ENCODE measurements at regions not wholly inside any gene's neighbourhood (a gene's known extent, or its start where the extent isn't known, plus 50 kb on each side); places are given as distances from the start of the nearest gene placed in this dataset.

DNA sequence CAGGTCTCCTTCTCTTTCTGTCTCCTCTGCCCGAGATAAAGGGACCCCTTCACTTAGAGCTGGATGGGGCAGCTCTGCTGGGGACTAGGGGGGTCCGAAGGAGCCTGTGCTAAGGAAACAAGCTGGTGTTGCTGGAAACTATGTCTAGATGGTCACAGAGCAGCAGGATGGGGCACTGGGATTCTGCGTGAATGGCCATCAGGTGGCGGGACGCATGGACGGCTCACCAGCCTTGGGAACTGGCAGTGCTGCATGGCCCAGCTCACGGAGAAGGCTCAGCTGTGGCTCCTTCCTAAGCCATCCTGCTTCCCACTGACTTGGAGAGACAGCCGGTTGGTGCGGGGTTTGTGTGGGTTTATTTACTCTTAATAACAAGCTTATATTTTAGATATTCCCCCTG lies 411.8 kb downstream of the ZNF536 start:
- H3K9me3 Mint-ChIP-seq: no peaks in the 10 kb centered on the region
- CTCF ChIA-PET: interaction anchor here (1.2 to 1.7 kb wide), 4 partner anchors 9 to 1448 kb away, joined by 3 to 5 read pairs (median 4); no protein-coding TSS in a partner anchor
- no peaks in the 10 kb centered on the region for H3K36me3 Mint-ChIP-seq

DNA sequence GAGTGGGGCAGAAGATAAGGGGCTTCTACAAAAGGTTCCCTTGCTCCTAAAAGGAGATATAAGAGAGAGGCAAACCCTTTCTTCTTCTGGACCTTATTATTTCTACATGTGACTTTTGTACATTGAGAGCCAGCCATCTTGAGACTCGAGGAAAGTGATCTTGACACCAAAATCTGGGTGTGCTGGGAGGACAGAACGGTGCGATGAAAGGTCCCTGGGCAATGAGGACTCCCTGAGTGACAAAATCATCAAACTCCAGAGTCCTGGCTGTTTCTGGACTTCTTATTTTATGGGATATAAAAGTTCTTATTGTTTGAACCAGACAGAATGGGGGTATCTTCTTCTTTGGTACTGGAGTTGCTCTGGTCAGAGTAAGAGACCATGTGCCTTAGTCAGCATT lies 411.0 kb downstream of the ZNF536 start:
- Histone ChIP-seq H3K27ac (ENCODE audit: low read depth, low read length) (no peak overlapping the region), H3K36me3 (ENCODE audit: insufficient read depth, low read length) (no peaks in the 10 kb centered on the region), H3K4me3 (ENCODE audit: low read length) (no peak overlapping the region), H3K27me3 (ENCODE audit: insufficient read depth, low read length, poor library complexity, severe bottlenecking) (no peaks in the 10 kb centered on the region), H3K9me3 (ENCODE audit: low read length) (no peaks in the 10 kb centered on the region), H3K4me1 (ENCODE audit: insufficient read depth, low read length) (no peaks in the 10 kb centered on the region)
- H3K27ac Mint-ChIP-seq: no peak overlapping the region
- peaks cover 0 to 5% of the 10 kb centered on the region in 2 donors for H3K27me3 Mint-ChIP-seq
- ChIA-PET POLR2A (no interaction called here), CTCF (interaction anchor here (1.7 kb wide), 1 partner anchor 10 kb away, joined by 5 read pairs; no protein-coding TSS in a partner anchor)
- no peak overlapping the region for H3K4me3 Mint-ChIP-seq
- H3K36me3 Mint-ChIP-seq: no peaks in the 10 kb centered on the region
- H3K9me3 Mint-ChIP-seq: no peaks in the 10 kb centered on the region
- no peaks in the 10 kb centered on the region for H3K4me1 Mint-ChIP-seq
- no peak for DNase-seq

More for the DNA sequence above, 411.8 kb downstream of the ZNF536 start:
- no peaks in the 10 kb centered on the region for H3K4me1 ChIP-seq (ENCODE audit: insufficient read depth, low read length)
- H3K4me3 Mint-ChIP-seq: no peak overlapping the region
- no peaks in the 10 kb centered on the region for H3K27me3 ChIP-seq (ENCODE audit: insufficient read depth, low read length, poor library complexity, severe bottlenecking)
- no peaks in the 10 kb centered on the region for H3K36me3 ChIP-seq (ENCODE audit: insufficient read depth, low read length)
- DNase-seq: no peak
- H3K4me1 Mint-ChIP-seq: no peaks in the 10 kb centered on the region
- H3K9me3 ChIP-seq (ENCODE audit: low read length): no peaks in the 10 kb centered on the region
- POLR2A ChIA-PET: no interaction called here
- peaks cover 0 to 5% of the 10 kb centered on the region in 2 donors for H3K27me3 Mint-ChIP-seq
- no peak overlapping the region for H3K27ac ChIP-seq (ENCODE audit: low read depth, low read length)
- H3K27ac Mint-ChIP-seq: no peak overlapping the region
- no peak overlapping the region for H3K4me3 ChIP-seq (ENCODE audit: low read length)

DNA sequence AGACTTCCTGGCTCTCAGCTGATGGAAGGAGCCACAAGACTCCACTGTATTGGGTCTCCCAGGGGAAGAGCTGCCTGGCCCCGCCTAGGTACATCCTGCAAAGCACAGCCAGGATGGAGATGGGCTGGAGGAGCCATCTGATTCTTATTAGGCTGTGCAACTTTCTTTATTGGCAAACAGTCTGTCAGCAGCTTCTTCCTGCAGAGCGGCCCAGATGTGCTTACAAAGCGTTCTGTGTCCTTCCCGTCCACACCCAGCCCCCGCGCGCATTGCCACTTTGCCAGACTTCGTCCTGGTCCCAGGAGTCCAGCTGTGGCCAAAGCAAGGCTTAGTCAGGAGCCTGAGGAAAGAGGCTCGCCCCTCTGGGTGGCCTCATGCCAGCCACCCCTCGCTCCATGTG lies 409.3 kb downstream of the ZNF536 start:
- Histone ChIP-seq H3K27me3 (ENCODE audit: insufficient read depth, low read length, poor library complexity, severe bottlenecking) (no peaks in the 10 kb centered on the region), H3K27ac (ENCODE audit: low read depth, low read length) (no peak overlapping the region), H3K4me1 (ENCODE audit: insufficient read depth, low read length) (no peaks in the 10 kb centered on the region), H3K9me3 (ENCODE audit: low read length) (no peaks in the 10 kb centered on the region), H3K4me3 (ENCODE audit: low read length) (no peak overlapping the region), H3K36me3 (ENCODE audit: insufficient read depth, low read length) (no peaks in the 10 kb centered on the region)
- Mint-ChIP-seq H3K27ac (no peak overlapping the region), H3K27me3 (peaks cover 0 to 9% of the 10 kb centered on the region in 2 donors), H3K4me1 (no peaks in the 10 kb centered on the region), H3K36me3 (no peaks in the 10 kb centered on the region), H3K9me3 (no peaks in the 10 kb centered on the region), H3K4me3 (no peak overlapping the region)
- ChIA-PET CTCF (no interaction called here), POLR2A (no interaction called here)
- DNase-seq: no peak

DNA sequence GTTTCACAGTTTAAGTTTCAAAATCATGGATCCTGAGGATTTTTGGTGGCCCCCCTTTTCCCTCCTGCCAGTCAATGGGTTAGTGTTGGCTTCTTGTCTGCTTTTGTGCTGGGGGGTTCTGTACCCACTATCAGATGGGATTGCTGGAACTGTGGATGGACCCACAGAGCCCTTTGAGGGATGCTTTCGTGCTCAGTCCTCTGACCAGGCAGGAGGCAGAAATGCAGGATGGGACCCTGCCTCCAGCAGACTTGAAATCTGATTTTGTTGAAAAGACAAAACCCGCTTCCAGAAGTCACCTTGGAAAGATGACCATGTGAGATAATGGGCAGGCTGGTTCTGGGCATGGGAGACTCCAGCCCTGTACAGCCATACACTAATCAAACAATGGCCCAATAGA lies 408.9 kb downstream of the ZNF536 start:
- peaks cover 0 to 1% (median 0%) of the 10 kb centered on the region in 5 donors for H3K9me3 Mint-ChIP-seq
- ChIA-PET CTCF (no interaction called here), POLR2A (no interaction called here)
- H3K4me3 Mint-ChIP-seq: no peak overlapping the region
- H3K4me1 Mint-ChIP-seq: no peaks in the 10 kb centered on the region
- no peak for DNase-seq
- no peak overlapping the region for H3K4me3 ChIP-seq (ENCODE audit: low read length)
- H3K9me3 ChIP-seq (ENCODE audit: low read length): no peaks in the 10 kb centered on the region
- H3K36me3 ChIP-seq (ENCODE audit: insufficient read depth, low read length): no peaks in the 10 kb centered on the region
- no peaks in the 10 kb centered on the region for H3K27me3 ChIP-seq (ENCODE audit: insufficient read depth, low read length, poor library complexity, severe bottlenecking)
- H3K27ac Mint-ChIP-seq: no peak overlapping the region
- H3K27ac ChIP-seq (ENCODE audit: low read depth, low read length): no peak overlapping the region
- no peaks in the 10 kb centered on the region for H3K36me3 Mint-ChIP-seq
- peaks cover 0 to 9% of the 10 kb centered on the region in 2 donors for H3K27me3 Mint-ChIP-seq
- no peaks in the 10 kb centered on the region for H3K4me1 ChIP-seq (ENCODE audit: insufficient read depth, low read length)

DNA sequence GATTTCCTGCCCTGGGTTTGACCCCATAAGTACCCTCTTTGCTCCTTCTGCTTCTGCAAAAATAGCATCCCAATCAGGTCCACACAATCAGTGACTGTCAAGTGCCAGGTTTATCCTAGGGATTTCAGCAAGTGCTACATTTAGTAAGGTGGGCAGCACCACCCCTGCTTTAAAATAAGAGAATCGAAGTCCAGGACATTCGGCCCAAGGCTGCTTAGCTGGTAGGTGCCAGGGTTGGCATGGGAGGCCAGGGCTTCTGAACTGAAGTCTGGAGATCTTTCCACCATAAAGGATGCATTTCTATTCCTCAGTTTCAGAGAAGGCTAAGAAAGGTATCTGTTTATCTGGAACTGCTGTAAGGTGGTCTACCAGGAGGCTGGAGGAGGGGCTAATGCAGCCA lies 408.3 kb downstream of the ZNF536 start:
- DNase-seq: no peak
- peaks cover 0 to 4% (median 0%) of the 10 kb centered on the region in 5 donors for H3K9me3 Mint-ChIP-seq

DNA sequence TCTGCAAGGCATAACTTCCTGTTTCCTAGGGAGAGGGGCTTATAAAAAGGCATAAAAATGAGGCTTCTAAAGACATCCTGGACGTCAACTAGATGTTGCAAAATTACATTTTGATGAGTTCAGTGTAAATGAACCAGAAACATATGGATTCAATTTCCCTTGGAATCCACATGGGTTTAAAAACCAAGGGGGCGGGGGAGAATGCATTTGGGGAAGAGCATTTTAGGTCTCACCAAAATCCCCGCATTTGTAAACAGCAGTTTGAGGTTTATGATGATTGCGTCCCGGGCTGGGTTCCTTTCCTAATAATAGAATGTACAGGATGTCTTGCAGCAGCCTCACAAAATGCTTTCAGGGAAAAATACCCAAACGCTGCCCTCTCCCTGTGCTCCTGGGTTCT lies 407.8 kb downstream of the ZNF536 start:
- Mint-ChIP-seq H3K4me3 (no peak overlapping the region), H3K27me3 (peaks cover 4 to 9% of the 10 kb centered on the region in 2 donors)

More for the DNA sequence above, 408.3 kb downstream of the ZNF536 start:
- Mint-ChIP-seq H3K4me1 (no peaks in the 10 kb centered on the region), H3K36me3 (no peaks in the 10 kb centered on the region), H3K4me3 (no peak overlapping the region), H3K27me3 (peaks cover 1 to 9% of the 10 kb centered on the region in 2 donors), H3K27ac (no peak overlapping the region)
- no peaks in the 10 kb centered on the region for H3K9me3 ChIP-seq (ENCODE audit: low read length)
- no peaks in the 10 kb centered on the region for H3K4me1 ChIP-seq (ENCODE audit: insufficient read depth, low read length)
- H3K4me3 ChIP-seq (ENCODE audit: low read length): no peak overlapping the region
- ChIA-PET CTCF (no interaction called here), POLR2A (no interaction called here)
- no peaks in the 10 kb centered on the region for H3K36me3 ChIP-seq (ENCODE audit: insufficient read depth, low read length)
- no peak overlapping the region for H3K27ac ChIP-seq (ENCODE audit: low read depth, low read length)
- H3K27me3 ChIP-seq (ENCODE audit: insufficient read depth, low read length, poor library complexity, severe bottlenecking): no peaks in the 10 kb centered on the region

DNA sequence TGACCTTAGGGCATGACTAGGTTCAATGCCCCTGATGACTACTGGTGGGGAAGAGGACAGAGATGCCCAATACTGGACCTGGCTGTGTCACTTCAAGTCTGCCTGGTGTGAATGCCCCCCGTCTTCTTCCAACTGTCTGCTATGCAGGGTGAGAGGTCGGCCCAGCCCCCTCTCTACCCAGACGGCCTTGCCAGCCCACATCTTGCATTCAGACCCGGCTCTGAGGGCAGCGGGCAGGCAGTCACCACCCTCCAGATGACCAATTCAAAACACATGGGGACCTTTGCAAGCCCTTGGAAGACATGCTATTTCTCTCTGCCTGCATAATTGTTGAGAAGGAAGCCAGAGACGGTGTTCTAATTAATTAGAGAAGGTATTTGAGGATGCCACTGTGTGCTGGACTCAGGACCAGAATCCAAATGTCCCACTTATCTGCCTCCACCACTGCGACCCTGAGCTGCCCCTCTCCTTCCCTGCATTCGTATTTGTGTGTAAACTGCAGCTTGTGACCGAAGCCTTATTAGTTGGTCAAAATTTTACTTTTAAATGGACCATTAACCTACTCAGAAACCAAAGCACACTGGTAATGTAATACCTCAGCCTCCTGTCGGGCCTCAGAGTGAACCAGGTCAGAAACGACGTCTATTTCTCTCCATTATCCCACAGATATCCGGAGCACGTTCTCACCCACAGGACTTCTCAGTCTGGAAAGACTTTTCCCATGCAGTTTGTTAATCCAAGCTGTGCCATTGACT lies 407.0 kb downstream of the ZNF536 start:
- Histone ChIP-seq H3K4me1 (ENCODE audit: insufficient read depth, low read length) (no peaks in the 10 kb centered on the region), H3K27me3 (ENCODE audit: insufficient read depth, low read length, poor library complexity, severe bottlenecking) (no peaks in the 10 kb centered on the region), H3K36me3 (ENCODE audit: insufficient read depth, low read length) (no peaks in the 10 kb centered on the region), H3K4me3 (ENCODE audit: low read length) (no peak overlapping the region), H3K9me3 (ENCODE audit: low read length) (no peaks in the 10 kb centered on the region), H3K27ac (ENCODE audit: low read depth, low read length) (no peak overlapping the region)
- Mint-ChIP-seq H3K27ac (no peak overlapping the region), H3K9me3 (peaks cover 0 to 10% (median 0%) of the 10 kb centered on the region in 5 donors), H3K4me1 (no peaks in the 10 kb centered on the region), H3K36me3 (no peaks in the 10 kb centered on the region), H3K4me3 (no peak overlapping the region), H3K27me3 (peaks cover 8 to 9% of the 10 kb centered on the region in 2 donors)
- POLR2A ChIA-PET: no interaction called here
- no peak for DNase-seq
- CTCF ChIA-PET: no interaction called here

More for the DNA sequence above, 407.8 kb downstream of the ZNF536 start:
- no peaks in the 10 kb centered on the region for H3K36me3 Mint-ChIP-seq
- no peaks in the 10 kb centered on the region for H3K4me1 Mint-ChIP-seq
- Histone ChIP-seq H3K4me1 (ENCODE audit: insufficient read depth, low read length) (no peaks in the 10 kb centered on the region), H3K27ac (ENCODE audit: low read depth, low read length) (no peak overlapping the region), H3K9me3 (ENCODE audit: low read length) (no peaks in the 10 kb centered on the region), H3K36me3 (ENCODE audit: insufficient read depth, low read length) (no peaks in the 10 kb centered on the region), H3K4me3 (ENCODE audit: low read length) (no peak overlapping the region), H3K27me3 (ENCODE audit: insufficient read depth, low read length, poor library complexity, severe bottlenecking) (no peaks in the 10 kb centered on the region)
- ChIA-PET POLR2A (no interaction called here), CTCF (no interaction called here)
- no peak for DNase-seq
- no peak overlapping the region for H3K27ac Mint-ChIP-seq
- peaks cover 0 to 8% (median 0%) of the 10 kb centered on the region in 5 donors for H3K9me3 Mint-ChIP-seq

DNA sequence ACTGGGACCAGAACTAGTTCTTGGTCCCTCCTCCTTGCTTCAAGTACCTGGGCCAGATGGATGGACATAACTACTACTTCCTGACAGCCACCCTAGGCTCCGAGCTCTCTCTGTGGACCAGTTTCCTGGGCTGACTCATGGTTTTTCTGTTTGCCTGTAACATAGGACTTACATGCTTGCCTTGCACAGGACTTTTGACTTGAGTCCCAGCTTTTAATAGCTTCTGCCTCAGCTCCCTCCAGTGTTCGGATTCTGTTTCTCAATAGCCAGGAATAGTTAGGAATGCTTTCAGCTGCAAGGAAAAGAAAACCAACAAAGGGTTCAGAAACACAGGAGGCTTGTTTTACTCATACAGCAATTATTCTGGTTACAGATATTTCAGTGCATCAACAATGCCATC lies 405.9 kb downstream of the ZNF536 start:
- no peaks in the 10 kb centered on the region for H3K9me3 ChIP-seq (ENCODE audit: low read length)
- H3K27ac ChIP-seq (ENCODE audit: low read depth, low read length): no peak overlapping the region
- H3K9me3 Mint-ChIP-seq: peaks cover 3 to 13% (median 5%) of the 10 kb centered on the region in 5 donors
- no peaks in the 10 kb centered on the region for H3K4me1 Mint-ChIP-seq
- peaks cover 9 to 11% of the 10 kb centered on the region in 2 donors for H3K27me3 Mint-ChIP-seq
- ChIA-PET CTCF (no interaction called here), POLR2A (no interaction called here)
- H3K36me3 Mint-ChIP-seq: no peaks in the 10 kb centered on the region
- DNase-seq: no peak
- no peak overlapping the region for H3K27ac Mint-ChIP-seq
- no peak overlapping the region for H3K4me3 Mint-ChIP-seq
- no peaks in the 10 kb centered on the region for H3K4me1 ChIP-seq (ENCODE audit: insufficient read depth, low read length)
- no peaks in the 10 kb centered on the region for H3K27me3 ChIP-seq (ENCODE audit: insufficient read depth, low read length, poor library complexity, severe bottlenecking)
- H3K4me3 ChIP-seq (ENCODE audit: low read length): no peak overlapping the region
- no peaks in the 10 kb centered on the region for H3K36me3 ChIP-seq (ENCODE audit: insufficient read depth, low read length)

Measured in CD8-positive, alpha-beta memory T cell (primary cell).